Type B pancreatic cell (in vitro differentiated cells): ENCODE measurements at regions not wholly inside any gene's neighbourhood (a gene's known extent, or its start where the extent isn't known, plus 50 kb on each side); places are given as distances from the start of the nearest gene placed in this dataset.

Experiments
- DNase-seq: peaks from one replicate; pipeline ENCODE4 v3.0.0; 2021; ENCODE audit warnings: mixed read lengths; ENCODE audit not compliant: unreplicated experiment; ENCODE audit errors: extremely low spot score
- H3K27ac Mint-ChIP-seq: 2 replicates; pipeline ENCODE4 v1.8.0; 2021; ENCODE audit warnings: mild to moderate bottlenecking, mixed read lengths
- H3K27me3 Mint-ChIP-seq: 2 replicates; pipeline ENCODE4 v1.8.0; 2021; ENCODE audit warnings: mixed read lengths
- H3K36me3 Mint-ChIP-seq: 2 replicates; pipeline ENCODE4 v1.8.0; 2021; ENCODE audit warnings: mixed read lengths
- H3K4me1 Mint-ChIP-seq: one replicate; pipeline ENCODE4 v1.8.0; 2021; ENCODE audit warnings: mixed read lengths; ENCODE audit not compliant: unreplicated experiment
- H3K4me3 Mint-ChIP-seq: 2 replicates; pipeline ENCODE4 v1.8.0; 2021; ENCODE audit warnings: mild to moderate bottlenecking, mixed read lengths
- H3K9me3 Mint-ChIP-seq: 2 replicates; pipeline ENCODE4 v1.8.0; 2021; ENCODE audit warnings: mixed read lengths
- TF ChIP-seq, protein P1 (sequence below): fragments of 200-600 bp; sonication (generic); conservative IDR thresholded peaks from 2 replicates; pipeline ENCODE4 v1.5.0; 2021; ENCODE audit warnings: antibody characterized with exemption, mild to moderate bottlenecking

DNA sequence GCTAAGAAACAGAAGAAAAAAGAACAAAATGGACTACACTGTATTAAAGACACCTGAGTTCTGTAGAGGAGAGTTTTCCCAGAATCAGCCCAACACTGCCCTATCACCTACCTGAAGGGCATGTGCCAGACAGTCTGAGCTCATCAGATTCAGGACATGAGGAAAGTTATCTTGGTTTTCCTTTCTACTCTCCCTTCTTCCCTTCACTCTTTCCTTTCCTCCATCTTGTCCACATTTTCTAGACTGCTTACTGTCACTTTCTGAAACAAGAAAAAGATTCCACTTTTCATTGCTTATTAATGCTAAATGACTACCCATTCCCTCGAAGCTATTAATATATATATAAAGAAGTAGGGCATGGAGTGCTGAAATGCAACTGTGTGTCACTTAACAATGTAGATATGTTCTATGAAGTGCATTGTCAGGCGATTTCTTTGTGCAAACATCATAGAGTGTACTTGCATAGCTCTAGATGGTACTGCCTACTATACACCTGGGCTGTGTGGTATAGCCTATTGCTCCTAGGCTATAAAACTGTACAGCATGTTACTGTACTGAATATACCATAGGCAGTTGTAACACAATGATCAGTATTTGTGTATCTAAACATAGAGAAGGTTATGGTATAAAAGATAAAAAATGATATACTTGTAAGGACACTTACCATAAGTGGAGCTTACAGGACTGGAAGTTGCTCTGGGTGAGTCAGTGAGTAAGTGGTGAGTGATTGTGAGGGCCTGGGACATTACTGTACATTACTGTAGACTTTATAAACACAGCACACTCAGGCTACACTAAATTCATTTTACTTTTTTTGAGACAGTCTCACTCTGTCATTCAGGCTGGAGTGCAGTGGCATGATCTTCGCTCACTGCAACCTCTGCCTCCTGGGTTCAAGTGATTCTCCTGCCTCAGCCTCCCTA, 145.5 kb upstream of the ITGA6 start:
- DNase-seq: no peak
- Mint-ChIP-seq H3K4me1 (peaks cover 28% of the 10 kb centered on the region), H3K4me3 (no peak overlapping the region), H3K27me3 (no peaks in the 10 kb centered on the region), H3K36me3 (no peaks in the 10 kb centered on the region), H3K9me3 (peaks cover 5% of the 10 kb centered on the region), H3K27ac (no peak overlapping the region)
- TF ChIP-seq, protein P1, sequence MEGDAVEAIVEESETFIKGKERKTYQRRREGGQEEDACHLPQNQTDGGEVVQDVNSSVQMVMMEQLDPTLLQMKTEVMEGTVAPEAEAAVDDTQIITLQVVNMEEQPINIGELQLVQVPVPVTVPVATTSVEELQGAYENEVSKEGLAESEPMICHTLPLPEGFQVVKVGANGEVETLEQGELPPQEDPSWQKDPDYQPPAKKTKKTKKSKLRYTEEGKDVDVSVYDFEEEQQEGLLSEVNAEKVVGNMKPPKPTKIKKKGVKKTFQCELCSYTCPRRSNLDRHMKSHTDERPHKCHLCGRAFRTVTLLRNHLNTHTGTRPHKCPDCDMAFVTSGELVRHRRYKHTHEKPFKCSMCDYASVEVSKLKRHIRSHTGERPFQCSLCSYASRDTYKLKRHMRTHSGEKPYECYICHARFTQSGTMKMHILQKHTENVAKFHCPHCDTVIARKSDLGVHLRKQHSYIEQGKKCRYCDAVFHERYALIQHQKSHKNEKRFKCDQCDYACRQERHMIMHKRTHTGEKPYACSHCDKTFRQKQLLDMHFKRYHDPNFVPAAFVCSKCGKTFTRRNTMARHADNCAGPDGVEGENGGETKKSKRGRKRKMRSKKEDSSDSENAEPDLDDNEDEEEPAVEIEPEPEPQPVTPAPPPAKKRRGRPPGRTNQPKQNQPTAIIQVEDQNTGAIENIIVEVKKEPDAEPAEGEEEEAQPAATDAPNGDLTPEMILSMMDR: no peak

DNA sequence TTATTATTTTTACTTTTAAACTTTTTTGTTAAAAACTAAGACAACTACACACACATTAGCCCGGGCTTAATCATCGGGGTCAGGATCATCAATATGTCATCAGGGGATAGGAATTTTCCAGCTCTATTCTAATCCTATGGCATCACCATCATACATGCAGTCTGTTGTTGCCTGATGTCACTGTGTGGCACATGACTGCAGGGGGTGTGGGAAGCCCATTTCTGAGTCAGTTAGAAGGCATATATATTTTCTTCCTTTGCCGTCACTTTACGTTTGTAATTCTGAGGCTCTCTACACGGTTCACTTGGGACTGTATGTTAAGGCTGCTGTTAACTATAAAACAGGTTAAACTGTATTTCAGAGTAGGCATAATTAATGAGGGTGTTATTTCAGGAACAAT, 144.4 kb upstream of the ITGA6 start:
- H3K27me3 Mint-ChIP-seq: no peaks in the 10 kb centered on the region
- H3K27ac Mint-ChIP-seq: peak overlapping the region; percentile 8
- DNase-seq: no peak
- TF ChIP-seq, protein P1: no peak
- no peaks in the 10 kb centered on the region for H3K36me3 Mint-ChIP-seq
- no peak overlapping the region for H3K4me3 Mint-ChIP-seq
- no peaks in the 10 kb centered on the region for H3K9me3 Mint-ChIP-seq
- peaks cover 28% of the 10 kb centered on the region for H3K4me1 Mint-ChIP-seq

DNA sequence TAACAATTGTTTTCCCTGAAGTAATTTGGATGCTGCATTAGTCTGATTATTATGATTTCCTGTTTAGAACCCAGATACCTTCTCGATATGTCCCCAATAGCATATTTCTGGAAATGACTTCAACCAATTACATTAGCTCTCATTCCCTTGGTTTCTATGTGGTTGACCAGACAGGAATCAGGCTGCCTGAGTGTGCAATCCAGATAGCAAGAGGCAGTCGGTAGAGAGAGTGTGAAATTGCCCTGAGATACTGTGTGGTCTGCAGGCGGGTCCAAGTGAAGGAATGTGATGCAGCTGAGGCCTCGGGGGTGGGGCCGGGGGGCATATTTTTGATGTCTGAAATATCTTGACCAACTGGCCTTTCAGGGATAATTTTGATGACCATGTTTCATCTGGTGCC, 143.9 kb upstream of the ITGA6 start:
- H3K27ac Mint-ChIP-seq: peak overlapping the region; percentile 8
- H3K36me3 Mint-ChIP-seq: no peaks in the 10 kb centered on the region
- H3K4me3 Mint-ChIP-seq: no peak overlapping the region
- DNase-seq: no peak
- no peaks in the 10 kb centered on the region for H3K27me3 Mint-ChIP-seq
- H3K4me1 Mint-ChIP-seq: peaks cover 28% of the 10 kb centered on the region
- no peaks in the 10 kb centered on the region for H3K9me3 Mint-ChIP-seq
- TF ChIP-seq, protein P1: no peak

GRCh38 chr2:172284209-172284608, 143.2 kb upstream of the ITGA6 start:
- no peak overlapping the region for H3K4me3 Mint-ChIP-seq
- H3K27me3 Mint-ChIP-seq: no peaks in the 10 kb centered on the region
- H3K9me3 Mint-ChIP-seq: no peaks in the 10 kb centered on the region
- TF ChIP-seq, protein P1: no peak
- H3K36me3 Mint-ChIP-seq: no peaks in the 10 kb centered on the region
- no peak overlapping the region for H3K27ac Mint-ChIP-seq
- peaks cover 28% of the 10 kb centered on the region for H3K4me1 Mint-ChIP-seq
- DNase-seq: no peak

DNA sequence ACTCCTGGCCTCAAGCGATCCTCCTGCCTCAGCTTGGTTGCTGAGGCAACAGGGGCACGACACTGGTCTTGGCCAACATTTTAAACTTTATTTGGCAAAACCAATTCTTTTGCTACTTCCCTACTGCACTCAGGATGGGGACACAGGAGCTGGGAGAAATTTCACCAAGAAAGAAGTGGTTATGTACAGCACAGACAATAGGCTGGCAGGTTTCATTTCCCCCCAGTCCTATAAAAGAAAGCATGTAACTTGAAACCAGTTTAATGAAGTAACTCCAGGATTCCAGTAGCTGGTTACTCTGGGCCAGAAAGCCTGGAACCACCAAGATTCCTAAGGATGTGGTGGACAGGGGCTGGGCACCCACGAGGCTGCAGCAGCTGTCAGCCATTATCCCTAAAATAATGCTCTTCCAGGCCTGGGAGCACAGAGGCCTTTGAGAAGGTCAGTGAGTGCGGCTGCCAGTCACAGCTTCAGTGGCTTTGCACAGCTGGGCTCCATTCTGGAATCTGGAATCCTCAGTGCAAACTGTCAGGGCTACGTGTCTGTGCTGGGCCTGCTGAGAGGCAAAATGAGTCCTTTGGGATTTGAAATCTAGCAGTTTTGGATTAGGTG, 142.3 kb upstream of the ITGA6 start:
- no peak overlapping the region for H3K4me3 Mint-ChIP-seq
- H3K9me3 Mint-ChIP-seq: no peaks in the 10 kb centered on the region
- no peaks in the 10 kb centered on the region for H3K36me3 Mint-ChIP-seq
- H3K27ac Mint-ChIP-seq: no peak overlapping the region
- peaks cover 28% of the 10 kb centered on the region for H3K4me1 Mint-ChIP-seq
- DNase-seq: no peak
- no peaks in the 10 kb centered on the region for H3K27me3 Mint-ChIP-seq
- TF ChIP-seq, protein P1: no peak
